HCT116 (cell line): ENCODE measurements at regions not wholly inside any gene's neighbourhood (a gene's known extent, or its start where the extent isn't known, plus 50 kb on each side); places are given as distances from the start of the nearest gene placed in this dataset.

Experiments used
- ATAC-seq: fragments of 200-7000 bp; cut with Tn5 transposase; 2 replicates; pipeline ENCODE4 v1.9.1; 2020; ENCODE audit warnings: mild to moderate bottlenecking, moderate library complexity
- BruUV-seq: library from RNA; stranded (reverse); fragments of 400-500 nt; replicated peaks from 2 replicates; lab custom pipeline; 2021; lab: Mats Ljungman, UMichigan
- CTCF ChIA-PET: fragments of 300-600 bp; sonication (Branson Sonifier 250); formaldehyde crosslinking; loops from one replicate; lab custom pipeline; 2021; ENCODE audit warnings: antibody characterized with exemption; lab: Charles Lee
- POLR2A ChIA-PET: fragments of 300-600, 350-600 bp; sonication (Branson Sonifier 250); formaldehyde crosslinking; loops from one replicate; lab custom pipeline; 2021; ENCODE audit warnings: antibody characterized with exemption; lab: Charles Lee
- RAD21 ChIA-PET, 2 experiments: fragments of 300-600 bp; sonication (Branson Sonifier 250); formaldehyde crosslinking; loops; one replicate each; lab custom pipeline; 2023; ENCODE audit warnings: low total read pairs in 2 of 2; ENCODE audit not compliant: uncharacterized antibody in 2 of 2, unreplicated experiment in 2 of 2, low non-redundant PET in 1 of 2; lab: Charles Lee
- DNase-seq: peaks from one replicate; pipeline ENCODE4 v3.0.0-alpha.2; 2010; ENCODE audit warnings: low read depth, low spot score
- H2AFZ ChIP-seq: fragments of 200-600 bp; shearing (Covaris generic), sonication (generic); 2 replicates; pipeline ENCODE4 v1.6.1; 2017; ENCODE audit warnings: low read depth, mixed run types, mixed read lengths, antibody characterized with exemption, low read length; ENCODE audit not compliant: poor library complexity, severe bottlenecking
- H3K27ac ChIP-seq: 2 replicates; pipeline ENCODE4 v1.5.1; 2012; ENCODE audit warnings: low read depth, low read length
- H3K27me3 ChIP-seq: fragments of 200-600 bp; sonication (generic); 2 replicates; pipeline ENCODE4 v1.6.1; 2016; ENCODE audit warnings: mixed run types, low read length, mixed read lengths; ENCODE audit not compliant: insufficient read depth
- H3K36me3 ChIP-seq, 2 experiments: fragments of 200-500 bp in 1 of 2; fragments of 200-600 bp in 1 of 2; sonication (Bioruptor generic) in 1 of 2; sonication (generic) in 1 of 2; 2 replicates each; pipeline versions ENCODE4 v1.5.1 to v1.6.1; 2014 to 2016; ENCODE audit warnings: low read length in 2 of 2, inconsistent platforms in 1 of 2, mixed read lengths in 1 of 2, mixed run types in 1 of 2; ENCODE audit not compliant: insufficient read depth in 2 of 2, control insufficient read depth in 1 of 2
- H3K4me1 ChIP-seq, 2 experiments: fragments of 200-600 bp in 1 of 2; sonication (generic) in 1 of 2; 2 replicates each; pipeline versions ENCODE4 v1.5.1 to v1.6.1; 2012 to 2017; ENCODE audit warnings: low read length in 2 of 2, inconsistent platforms in 1 of 2, mild to moderate bottlenecking in 1 of 2, mixed read lengths in 1 of 2, mixed run types in 1 of 2, moderate library complexity in 1 of 2; ENCODE audit not compliant: insufficient read depth in 2 of 2, control insufficient read depth in 1 of 2
- H3K4me2 ChIP-seq: fragments of 200-600 bp; sonication (generic); 2 replicates; pipeline ENCODE4 v1.6.1; 2017; ENCODE audit warnings: mixed run types, low read length, mixed read lengths
- H3K4me3 ChIP-seq, 2 experiments: fragments of 200-600 bp in 1 of 2; sonication (generic) in 1 of 2; replicated peaks in 1 of 2; 2 replicates each; pipeline ENCODE4 v1.5.1; 2011 to 2016; ENCODE audit warnings: low read length in 2 of 2, control low read depth in 1 of 2, low read depth in 1 of 2, mild to moderate bottlenecking in 1 of 2, mixed read lengths in 1 of 2, mixed run types in 1 of 2
- H3K79me2 ChIP-seq: fragments of 200-600 bp; sonication (generic); 2 replicates; pipeline ENCODE4 v1.6.1; 2017; ENCODE audit warnings: mild to moderate bottlenecking, mixed run types, low read length, moderate library complexity, mixed read lengths; ENCODE audit not compliant: insufficient read depth
- H3K9ac ChIP-seq: fragments of 200-600 bp; sonication (generic); 2 replicates; pipeline ENCODE4 v1.6.1; 2016; ENCODE audit warnings: low read length, mixed read lengths
- H3K9me2 ChIP-seq: fragments of 200-600 bp; sonication (generic), shearing (Covaris generic); 2 replicates; pipeline ENCODE4 v1.6.1; 2017; ENCODE audit warnings: mixed run types, mild to moderate bottlenecking, moderate library complexity; ENCODE audit not compliant: insufficient read depth
- H3K9me3 ChIP-seq, 2 experiments: fragments of 200-500 bp in 1 of 2; fragments of 200-600 bp in 1 of 2; sonication (Bioruptor generic) in 1 of 2; sonication (generic) in 1 of 2; 2 replicates each; pipeline ENCODE4 v1.6.1; 2014 to 2017; ENCODE audit warnings: low read length in 2 of 2, mixed read lengths in 2 of 2, inconsistent platforms in 1 of 2, low read depth in 1 of 2, mild to moderate bottlenecking in 1 of 2, mixed run types in 1 of 2, moderate library complexity in 1 of 2; ENCODE audit not compliant: control insufficient read depth in 1 of 2, insufficient read depth in 1 of 2
- H4K20me1 ChIP-seq: fragments of 200-600 bp; sonication (generic), shearing (Covaris generic); 2 replicates; pipeline ENCODE4 v1.6.1; 2017; ENCODE audit warnings: mixed run types, mild to moderate bottlenecking, moderate library complexity; ENCODE audit not compliant: insufficient read depth
- ATF3 ChIP-seq: IDR thresholded peaks from 2 replicates; pipeline ENCODE4 v1.6.1; 2012
- CBX3 ChIP-seq: IDR thresholded peaks from 2 replicates; pipeline ENCODE4 v1.6.1; 2012; ENCODE audit warnings: low read depth
- CEBPB ChIP-seq: IDR thresholded peaks from 2 replicates; pipeline ENCODE4 v1.6.1; 2012; ENCODE audit warnings: low read depth
- CTCF ChIP-seq, 3 experiments: fragments of 200-600 bp in 1 of 3; sonication (generic) in 1 of 3; IDR thresholded peaks in 2 of 3; conservative IDR thresholded peaks in 1 of 3; 2 replicates each; pipeline ENCODE4 v1.5.1; 2012 to 2017; ENCODE audit warnings: low read depth in 2 of 3, low read length in 2 of 3, antibody characterized with exemption in 1 of 3, borderline replicate concordance in 1 of 3, control low read depth in 1 of 3, mild to moderate bottlenecking in 1 of 3, mixed read lengths in 1 of 3, mixed run types in 1 of 3, moderate library complexity in 1 of 3; ENCODE audit not compliant: insufficient read depth in 1 of 3
- ELF1 ChIP-seq: IDR thresholded peaks from 2 replicates; pipeline ENCODE4 v1.6.1; 2012; ENCODE audit warnings: low read depth, borderline replicate concordance
- EZH2 ChIP-seq: fragments of 200-600 bp; sonication (generic); IDR thresholded peaks from 2 replicates; pipeline ENCODE4 v1.6.1; 2017; ENCODE audit warnings: antibody characterized with exemption, mixed run types
- FOSL1 ChIP-seq: IDR thresholded peaks from 2 replicates; pipeline ENCODE4 v1.6.1; 2012; ENCODE audit warnings: low read depth
- JUND ChIP-seq: IDR thresholded peaks from 2 replicates; pipeline ENCODE4 v1.6.1; 2012
- MAX ChIP-seq: IDR thresholded peaks from 2 replicates; pipeline ENCODE4 v1.6.1; 2012
- POLR2A ChIP-seq: IDR thresholded peaks from 2 replicates; pipeline ENCODE4 v1.7.0; 2011; ENCODE audit warnings: borderline replicate concordance; ENCODE audit not compliant: insufficient read depth, insufficient read length; ENCODE audit errors: extremely low read depth
- RAD21 ChIP-seq: IDR thresholded peaks from 2 replicates; pipeline ENCODE4 v1.6.1; 2012; ENCODE audit warnings: low read depth, mild to moderate bottlenecking
- SIN3A ChIP-seq: IDR thresholded peaks from 2 replicates; pipeline ENCODE4 v1.6.1; 2012; ENCODE audit warnings: low read depth
- SP1 ChIP-seq: IDR thresholded peaks from 2 replicates; pipeline ENCODE4 v1.6.1; 2012; ENCODE audit warnings: low read depth
- TCF7L2 ChIP-seq: IDR thresholded peaks from 2 replicates; pipeline ENCODE4 v1.7.0; 2011; ENCODE audit warnings: borderline replicate concordance, inconsistent platforms; ENCODE audit not compliant: insufficient read depth, insufficient read length; ENCODE audit errors: extremely low read depth
- YY1 ChIP-seq: IDR thresholded peaks from 2 replicates; pipeline ENCODE4 v1.6.1; 2011; ENCODE audit warnings: low read length, low read depth, moderate library complexity, mild to moderate bottlenecking; ENCODE audit not compliant: insufficient replicate concordance; ENCODE audit errors: extremely low read depth
- ZBTB33 ChIP-seq: IDR thresholded peaks from 2 replicates; pipeline ENCODE4 v1.6.1; 2011; ENCODE audit warnings: mild to moderate bottlenecking, low read length, moderate library complexity; ENCODE audit not compliant: insufficient replicate concordance; ENCODE audit errors: extremely low read depth
- ZFX ChIP-seq: fragments of 450-650 bp; IDR thresholded peaks from 2 replicates; pipeline ENCODE4 v1.6.1; 2017
- ZNF274 ChIP-seq: fragments of 200-500 bp; sonication (Bioruptor generic); IDR thresholded peaks from 2 replicates; pipeline ENCODE4 v1.6.1; 2014; ENCODE audit warnings: mild to moderate bottlenecking, low read depth, low read length, inconsistent platforms
- intact Hi-C: fragments of 100-400 bp; cut with micrococcal nuclease; formaldehyde crosslinking; loops from 2 replicates; pipeline ENCODE4 v1.10.0; 2022

- H3K4me3 ChIP-seq, result no peak overlapping the region
- no peak overlapping the region for H3K4me2 ChIP-seq
- RAD21 ChIA-PET, result no interaction called here
- no peak overlapping the region for H3K27ac ChIP-seq
- no peaks in the 10 kb centered on the region for H3K9me3 ChIP-seq
- no peaks in the 10 kb centered on the region for H3K9me2 ChIP-seq
- no peaks in the 10 kb centered on the region for H3K27me3 ChIP-seq
- no peak for TF ChIP-seq ATF3
- TF ChIP-seq TCF7L2, result no peak
- intact Hi-C loops, result no loop called here
- CTCF ChIA-PET, result no interaction called here
- H4K20me1 ChIP-seq, result no peaks in the 10 kb centered on the region
- ATAC-seq, result no peak
- POLR2A ChIA-PET, result no interaction called here
- no peaks in the 10 kb centered on the region for H3K36me3 ChIP-seq
- H3K4me1 ChIP-seq, result no peaks in the 10 kb centered on the region
- H3K79me2 ChIP-seq, result no peaks in the 10 kb centered on the region
- no peak overlapping the region for H2AFZ ChIP-seq
- no peak overlapping the region for H3K9ac ChIP-seq
- no peak for DNase-seq
- no TSS peak for BruUV-seq
Observed at GRCh38 chr10:30171601-30172000, 112.2 kb upstream of the JCAD start.

DNA sequence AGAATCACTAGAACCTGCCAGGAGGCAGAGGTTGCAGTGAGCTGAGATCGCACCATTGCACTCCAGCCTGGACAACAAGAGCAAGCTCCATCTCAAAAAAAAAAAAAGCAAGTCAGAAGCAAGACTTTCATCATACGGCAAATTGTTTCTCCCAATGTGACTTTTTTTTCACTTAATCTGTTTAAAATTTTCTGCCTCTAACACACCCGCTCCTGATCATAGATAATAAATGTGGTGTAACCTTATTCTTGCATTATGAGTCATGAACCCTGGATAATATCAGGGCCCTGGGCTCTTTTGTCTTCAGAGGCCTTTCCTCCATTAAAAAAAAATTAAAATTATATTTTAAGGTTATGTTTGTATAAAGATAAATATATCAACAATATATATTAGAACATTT, 111.4 kb upstream of the JCAD start:
- Histone ChIP-seq H3K4me2 (no peak overlapping the region), H3K27ac (no peak overlapping the region), H4K20me1 (no peaks in the 10 kb centered on the region), H3K4me3 (no peak overlapping the region), H3K27me3 (no peaks in the 10 kb centered on the region), H3K9me2 (no peaks in the 10 kb centered on the region), H3K9me3 (no peaks in the 10 kb centered on the region), H3K36me3 (no peaks in the 10 kb centered on the region), H2AFZ (no peak overlapping the region), H3K79me2 (no peaks in the 10 kb centered on the region), H3K9ac (no peak overlapping the region), H3K4me1 (no peaks in the 10 kb centered on the region)
- BruUV-seq, result no TSS peak
- ChIA-PET CTCF (no interaction called here), POLR2A (no interaction called here), RAD21 (no interaction called here)
- intact Hi-C loops, result no loop called here
- no peak for ATAC-seq
- no peak for DNase-seq
- no peak for TF ChIP-seq SIN3A
- TF ChIP-seq TCF7L2, result no peak
- no peak for TF ChIP-seq ATF3
- no peak for TF ChIP-seq SP1
- TF ChIP-seq POLR2A, result no peak
- no peak for TF ChIP-seq CTCF (IDR thresholded peaks at IDR 0.05 in 2 of 3, conservative IDR thresholded peaks at IDR 0.05 in 1 of 3; ENCODE audit: borderline replicate concordance in 1 of 3, insufficient read depth in 1 of 3, low read depth in 2 of 3, low read length in 2 of 3)
- no peak for TF ChIP-seq CEBPB
- no peak for TF ChIP-seq YY1
- no peak for TF ChIP-seq CBX3
- no peak for TF ChIP-seq MAX
- TF ChIP-seq JUND, result no peak
- TF ChIP-seq ZFX, result no peak
- no peak for TF ChIP-seq ELF1
- no peak for TF ChIP-seq FOSL1
- no peak for TF ChIP-seq RAD21
- no peak for TF ChIP-seq EZH2
- no peak for TF ChIP-seq ZBTB33
- TF ChIP-seq ZNF274, result no peak
